ENCODE measurements at regions not wholly inside any gene's neighbourhood (a gene's known extent, or its start where the extent isn't known, plus 50 kb on each side); places are given as distances from the start of the nearest gene placed in this dataset.
"Not testable (repeated sequence)": the region's sequence is repeated elsewhere in the genome, so short reads cannot be mapped to it uniquely, and the experiment has no call there.

DNA sequence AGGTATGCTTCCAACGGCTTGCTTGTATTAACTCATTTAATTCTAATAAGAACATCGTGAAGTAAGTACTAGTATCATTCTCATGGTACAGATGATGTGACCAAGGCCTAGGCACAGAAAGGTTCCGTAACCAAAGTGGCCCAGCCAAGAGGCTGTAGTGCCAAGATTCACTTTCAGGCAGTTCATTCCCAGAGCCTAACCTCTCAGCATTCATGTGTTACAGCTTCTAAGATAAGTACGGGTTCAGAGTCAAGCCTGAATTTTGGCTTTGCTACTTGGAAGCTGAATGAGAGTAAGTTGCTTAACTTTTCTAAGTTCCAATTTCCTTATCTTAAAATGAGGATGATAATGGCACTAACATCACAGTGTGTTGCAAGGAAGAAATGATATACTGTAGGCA, 379.9 kb downstream of the AEBP2 start:
- DNase-seq, result no peak

DNA sequence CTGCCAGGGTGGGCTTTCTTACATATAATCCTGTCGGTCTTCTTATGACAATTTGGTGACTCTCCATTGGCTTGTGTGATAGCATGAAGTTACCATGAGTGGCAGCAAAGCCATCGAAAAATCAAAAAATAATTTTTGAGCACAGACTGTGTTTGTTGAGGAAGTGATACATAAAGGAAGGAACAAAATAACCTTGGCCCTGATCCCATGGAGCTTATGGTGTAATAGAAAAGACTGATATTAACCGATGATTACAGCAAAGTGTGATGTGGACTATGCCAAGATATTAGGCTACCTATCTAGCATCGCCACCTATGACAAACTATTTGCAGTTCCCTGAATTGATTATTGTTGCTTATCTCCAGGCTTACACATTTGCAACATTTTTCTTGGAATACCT, 383.2 kb downstream of the AEBP2 start:
- DNase-seq, result no peak

DNA sequence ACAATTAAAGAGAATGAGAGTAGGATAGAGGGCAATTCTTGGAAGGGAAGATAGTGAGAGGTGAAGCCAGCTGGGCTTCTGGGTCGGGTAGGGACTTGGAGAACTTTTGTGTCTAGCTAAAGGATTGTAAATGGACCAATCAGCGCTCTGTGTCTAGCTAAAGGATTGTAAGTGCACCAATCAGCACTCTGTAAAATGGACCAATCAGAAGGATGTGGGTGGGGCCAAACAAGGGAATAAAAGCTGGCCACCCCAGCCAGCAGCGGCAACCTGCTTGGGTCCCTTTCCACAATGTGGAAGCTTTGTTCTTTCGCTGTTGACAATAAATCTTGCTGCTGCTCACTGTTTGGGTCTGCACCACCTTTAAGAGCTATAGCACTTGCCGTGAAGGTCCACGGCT, 384.0 kb downstream of the AEBP2 start:
- not testable (repeated sequence) for DNase-seq

DNA sequence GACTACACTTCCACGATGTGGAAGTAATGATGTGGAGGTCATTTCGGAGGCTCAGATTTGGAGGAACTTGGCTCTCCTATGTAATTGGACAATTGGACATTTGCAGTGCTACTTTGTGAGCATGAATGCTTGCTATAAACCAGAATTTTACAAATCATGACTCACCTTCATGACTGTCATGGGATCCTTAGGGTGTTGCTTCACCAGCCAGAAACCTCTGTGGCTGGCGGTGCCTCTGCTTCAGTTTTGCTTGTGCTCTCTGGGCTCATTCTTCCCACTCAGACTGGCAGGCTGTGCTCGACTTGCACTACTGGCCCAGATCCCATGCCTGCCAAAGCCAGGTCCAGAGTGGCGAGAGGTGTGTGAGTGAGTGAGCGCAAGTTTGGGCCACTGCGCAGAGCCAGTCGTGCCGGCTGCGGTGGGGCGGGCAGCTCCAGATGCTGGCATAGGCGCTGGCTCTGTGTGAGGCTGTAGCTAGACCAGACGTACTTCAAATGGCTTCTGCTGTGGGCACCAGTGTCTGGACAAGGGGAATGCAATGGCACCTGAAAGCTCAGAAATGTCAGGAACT, 387.8 kb downstream of the AEBP2 start:
- DNase-seq, result no peak

DNA sequence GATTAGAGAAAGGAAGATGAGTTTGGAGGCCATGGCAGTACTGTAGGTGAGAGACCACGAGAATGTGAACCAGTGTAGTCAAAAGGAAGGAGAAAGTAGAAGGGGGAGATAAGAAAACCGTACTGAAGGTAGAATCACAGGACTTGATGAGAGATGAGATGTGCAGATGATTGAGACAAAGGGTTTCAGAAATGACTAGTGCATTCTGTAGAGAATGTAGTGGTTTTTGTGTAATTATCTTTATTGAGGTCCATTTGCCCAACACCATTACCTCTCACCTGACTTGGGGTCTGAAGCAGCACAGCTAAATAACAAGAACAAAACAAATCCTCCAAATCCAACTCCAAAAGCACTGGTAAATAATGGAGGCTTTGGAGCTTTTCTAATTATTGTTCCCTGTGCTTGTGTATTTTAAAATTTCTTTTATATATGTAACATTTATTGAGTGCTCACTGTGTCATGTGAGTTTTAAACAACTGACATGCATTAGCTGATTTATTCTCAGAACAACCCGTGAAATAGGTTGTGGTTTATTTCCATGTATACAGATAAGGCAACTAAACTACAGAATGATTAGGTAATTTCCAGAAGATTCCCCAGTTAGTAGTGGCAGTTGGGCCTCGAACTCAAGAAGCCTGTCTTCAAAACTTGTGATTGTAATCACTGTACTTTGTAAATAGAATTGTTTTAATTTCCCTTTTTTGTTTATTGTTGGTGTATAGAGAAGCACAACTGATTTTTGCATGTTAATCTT, 390.0 kb downstream of the AEBP2 start:
- DNase-seq, result no peak

DNA sequence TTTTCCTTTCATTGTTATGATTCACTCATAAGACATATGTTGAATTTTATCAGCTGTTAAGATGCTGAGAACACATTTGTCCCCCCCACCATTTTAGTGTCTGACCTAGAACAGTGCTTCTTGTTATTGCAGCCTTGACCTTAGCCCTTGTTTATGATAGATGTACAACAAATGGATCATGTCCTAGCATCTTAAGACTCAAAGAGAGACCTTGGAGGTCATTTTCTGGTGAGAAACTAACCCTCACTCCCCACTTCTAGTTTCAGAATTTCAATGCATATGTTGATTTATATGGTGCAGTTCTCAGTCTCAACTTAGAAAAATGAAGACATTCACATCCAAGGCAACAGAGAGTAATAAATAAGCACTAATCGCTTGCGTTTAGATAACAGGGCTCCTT, 391.2 kb downstream of the AEBP2 start:
- DNase-seq, result no peak

DNA sequence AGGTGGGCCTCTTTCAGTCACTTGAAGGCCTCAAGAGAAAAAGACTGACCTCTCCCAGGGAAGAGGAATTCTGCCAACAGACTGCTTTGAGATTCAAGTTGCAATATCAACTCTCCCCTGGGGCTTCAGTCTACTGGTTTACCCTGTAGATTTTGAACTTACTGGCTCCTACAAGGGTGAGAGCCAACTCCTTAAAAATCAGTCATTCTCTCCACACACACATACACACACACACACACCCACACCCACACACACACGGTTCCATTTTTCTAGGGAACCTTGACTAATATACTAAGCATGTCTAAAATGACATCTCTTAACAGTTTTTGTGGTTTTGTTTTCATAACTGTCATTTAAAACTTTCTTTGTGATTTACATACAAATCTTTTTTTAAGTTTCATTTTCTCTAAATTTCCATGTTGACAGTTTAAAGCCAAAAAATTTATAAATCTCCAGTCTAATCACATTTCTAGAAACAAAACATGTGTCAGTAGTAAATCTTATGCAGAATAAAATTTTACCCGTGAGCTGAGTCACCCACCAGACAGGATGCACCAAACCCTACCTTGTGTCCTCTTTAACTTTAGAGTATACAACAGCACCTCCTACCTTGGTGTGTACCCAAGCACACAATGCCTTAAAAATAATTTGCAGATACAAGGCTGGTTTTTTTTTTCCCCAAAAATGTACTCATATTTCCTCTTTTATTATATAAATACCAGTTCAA, 394.6 kb downstream of the AEBP2 start:
- DNase-seq, result no peak

DNA sequence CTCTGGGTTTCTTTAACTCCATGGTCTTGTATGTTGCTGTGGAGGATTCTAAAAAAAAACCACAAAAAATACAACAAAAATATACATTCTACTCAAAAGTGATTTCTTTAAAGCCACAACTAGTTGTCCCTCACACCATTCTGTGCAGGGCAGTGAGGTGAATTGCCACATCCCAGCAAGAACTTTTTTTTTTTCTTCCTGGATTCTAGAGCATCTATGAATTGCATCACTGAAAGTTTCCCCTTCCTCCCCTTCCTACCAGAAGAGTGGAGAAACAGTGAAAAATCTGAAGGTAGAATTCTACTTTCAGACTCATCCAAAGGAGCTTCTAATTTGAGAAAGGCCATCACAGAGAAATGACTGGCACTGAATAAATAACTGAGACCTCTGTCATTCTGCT, 395.3 kb downstream of the AEBP2 start:
- no peak for DNase-seq

DNA sequence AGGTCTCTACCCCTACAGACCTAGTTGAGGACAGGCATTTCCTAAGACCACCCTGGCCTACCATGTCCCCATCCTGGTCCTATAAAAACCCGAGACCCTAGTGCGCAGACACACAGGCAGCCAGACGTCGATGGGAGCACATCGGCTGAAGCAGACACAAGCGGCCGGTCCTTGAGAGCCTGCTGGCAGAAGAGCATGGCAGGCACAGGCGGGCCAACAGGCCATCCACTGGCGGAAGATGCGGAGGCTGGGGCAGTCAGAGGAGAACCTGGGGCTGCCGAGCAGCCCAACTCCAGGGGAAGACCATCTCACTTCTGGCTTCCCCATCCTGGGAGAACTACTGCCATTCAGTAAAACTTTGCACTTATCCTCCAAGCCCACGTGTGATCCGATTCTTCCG, 396.8 kb downstream of the AEBP2 start:
- no peak for DNase-seq

DNA sequence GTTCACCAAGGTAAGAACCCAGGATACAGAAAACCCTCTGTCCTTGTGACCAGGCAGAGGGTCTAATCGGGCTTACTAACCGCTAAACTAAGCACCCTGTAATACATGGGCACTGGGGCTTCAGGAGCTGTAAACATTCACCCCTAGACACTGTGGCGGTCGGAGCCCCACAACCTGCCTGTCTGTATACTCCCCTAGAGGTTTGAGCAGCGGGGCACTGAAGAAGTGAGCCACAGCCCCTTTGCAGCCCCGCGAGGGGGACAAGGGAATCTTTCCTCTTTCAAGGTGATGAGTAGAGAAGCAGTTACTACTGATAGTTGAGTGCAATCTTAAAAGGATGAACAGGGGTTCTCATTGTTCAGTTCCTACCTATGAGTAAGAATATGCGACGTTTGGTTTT, 397.2 kb downstream of the AEBP2 start:
- no peak for DNase-seq

DNA sequence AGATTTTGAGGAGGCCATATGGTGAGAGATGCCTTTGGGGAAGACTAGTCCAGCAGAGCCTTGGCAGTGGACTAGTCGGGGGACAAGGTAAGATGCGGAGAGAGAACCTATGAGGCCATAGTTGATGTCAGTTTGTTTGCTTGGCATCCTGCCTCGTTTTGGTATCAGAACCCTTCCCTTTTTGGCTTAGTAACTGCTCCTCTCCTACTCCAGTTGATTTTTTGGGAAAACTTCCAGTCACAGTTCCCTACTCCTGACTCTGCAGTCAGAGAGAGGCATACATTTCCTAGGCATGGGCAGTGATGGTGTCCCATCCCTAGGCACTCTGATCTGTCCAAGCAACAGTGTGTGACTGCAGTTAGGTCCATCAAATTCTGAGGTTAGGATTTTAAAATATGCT, 398.3 kb downstream of the AEBP2 start:
- no peak for DNase-seq

DNA sequence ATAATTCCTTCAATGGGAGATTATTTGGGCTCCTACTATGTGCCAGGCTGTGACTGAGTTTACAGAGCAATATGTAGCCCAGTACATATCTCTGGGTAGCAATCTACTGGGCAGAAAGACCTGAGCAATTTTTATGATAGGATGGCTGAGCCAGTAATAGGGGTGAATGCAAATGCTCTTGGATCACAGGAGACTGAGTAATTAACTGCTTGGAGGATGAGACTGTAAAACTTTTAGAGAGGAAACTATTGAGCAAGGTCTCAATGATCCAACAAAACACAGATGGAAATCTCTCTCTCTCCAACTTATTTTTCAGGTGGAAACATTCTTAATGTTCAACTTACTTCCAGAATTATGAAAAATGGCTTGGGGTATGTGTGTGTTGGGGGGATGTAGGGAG, 402.2 kb downstream of the AEBP2 start:
- DNase-seq, result no peak

DNA sequence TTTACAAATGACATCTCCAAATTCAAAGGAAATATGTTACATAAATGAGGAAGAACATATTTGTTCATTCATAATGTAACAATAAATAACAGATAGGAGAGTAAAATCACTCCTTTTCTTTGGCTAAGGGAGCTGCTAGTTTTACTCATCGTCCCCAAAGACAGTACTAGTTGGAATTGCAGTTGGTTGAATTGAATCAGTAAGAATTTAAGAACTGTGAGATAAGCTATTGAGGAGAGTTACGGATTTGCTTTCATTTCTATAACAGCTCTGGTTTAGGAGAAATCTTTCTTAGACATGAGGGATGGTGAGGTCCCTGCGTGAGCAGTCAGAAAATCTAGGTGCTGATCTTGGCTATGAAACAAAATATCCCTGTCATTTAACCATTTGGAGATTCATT, 402.8 kb downstream of the AEBP2 start:
- no peak for DNase-seq

DNA sequence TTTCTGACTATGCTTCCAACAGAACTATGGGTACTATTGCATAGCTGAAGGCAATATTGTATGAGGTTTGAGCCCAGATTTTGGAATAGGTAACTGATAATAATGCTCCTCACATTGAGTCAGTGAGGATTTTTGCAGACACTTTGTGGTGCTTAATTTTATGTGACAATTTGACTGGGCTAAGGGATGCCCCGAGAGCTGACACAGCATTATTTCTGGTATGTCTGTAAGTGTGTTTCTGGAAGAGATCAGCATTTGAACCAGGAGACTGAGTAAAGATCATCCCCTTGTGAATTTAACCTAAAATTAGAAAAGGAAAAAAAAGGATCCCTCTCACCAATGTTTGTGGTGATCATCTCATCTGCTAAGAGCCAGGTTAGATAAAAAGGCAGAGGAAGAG, 404.9 kb downstream of the AEBP2 start:
- DNase-seq, result no peak

DNA sequence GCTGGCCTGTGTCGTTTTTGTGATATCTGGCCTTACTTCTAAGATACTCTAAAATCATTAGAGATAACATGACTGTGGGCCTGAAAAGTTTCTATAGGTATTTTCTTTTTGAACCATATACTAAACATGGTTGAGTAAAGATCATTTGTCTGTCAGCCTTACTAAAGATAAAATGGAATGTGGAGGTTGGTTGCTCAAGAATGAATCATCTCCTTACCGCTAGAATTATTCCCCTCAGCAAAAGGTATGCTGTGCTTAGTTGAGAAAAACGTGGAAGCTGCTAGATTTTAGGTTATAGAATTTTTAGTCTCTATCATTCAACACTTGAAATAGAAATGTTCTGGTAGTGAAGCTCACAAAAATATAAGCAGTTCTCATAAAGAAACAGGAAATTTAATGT, 407.3 kb downstream of the AEBP2 start:
- DNase-seq, result no peak

DNA sequence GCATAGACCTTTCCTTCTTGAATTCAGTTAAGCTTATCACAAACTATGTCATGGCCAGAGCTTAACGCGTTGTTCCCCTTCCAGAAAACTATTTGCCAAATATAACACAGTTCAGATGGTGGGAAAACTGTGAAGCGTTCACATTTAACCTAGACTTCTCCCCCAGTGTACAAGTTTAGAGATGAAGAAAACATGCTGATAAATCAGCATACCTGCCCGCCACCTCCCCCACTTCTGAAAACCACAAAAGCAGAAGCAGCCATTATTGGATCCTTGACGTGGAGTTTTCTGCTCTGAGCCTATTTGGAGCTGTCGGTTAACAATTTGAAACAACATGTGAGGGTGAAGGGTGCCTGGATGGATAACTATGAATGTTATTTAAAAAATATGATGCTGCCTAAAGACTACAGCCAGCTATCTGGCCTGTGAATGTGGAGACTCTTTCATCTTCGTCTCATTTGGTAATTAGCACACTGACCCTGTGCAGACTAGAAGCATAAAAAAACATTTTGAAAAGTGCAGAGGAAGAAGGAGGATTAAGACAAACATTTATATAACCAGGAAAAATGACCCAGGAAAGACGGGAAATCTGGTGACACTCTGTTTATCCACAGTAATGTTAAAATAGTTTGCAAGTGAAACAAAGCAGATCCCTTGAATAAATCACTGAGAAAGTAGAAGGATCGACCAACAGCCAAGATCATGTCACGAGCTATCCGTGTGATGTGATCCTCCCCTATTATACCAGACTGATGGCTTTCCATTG, 408.2 kb downstream of the AEBP2 start:
- DNase-seq, result no peak

DNA sequence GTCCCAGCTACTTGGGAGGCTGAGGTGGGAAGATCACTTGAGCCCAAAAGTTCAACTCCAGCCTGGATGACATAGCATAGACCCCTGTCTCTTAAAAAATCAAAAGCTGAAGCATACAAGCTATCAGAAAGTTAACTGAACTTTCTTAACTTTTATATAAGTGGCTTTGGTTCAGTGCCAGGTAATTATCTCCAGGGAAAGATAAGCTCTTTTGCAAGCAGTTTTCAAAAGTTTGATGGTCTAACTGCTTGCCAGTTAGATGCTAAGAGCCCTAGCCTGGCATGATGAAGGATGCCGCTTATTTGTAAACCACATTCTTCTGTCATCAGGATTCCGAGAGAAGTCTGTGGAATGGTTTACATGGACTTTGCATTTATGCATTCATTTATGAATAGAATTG, 409.1 kb downstream of the AEBP2 start:
- DNase-seq, result no peak

DNA sequence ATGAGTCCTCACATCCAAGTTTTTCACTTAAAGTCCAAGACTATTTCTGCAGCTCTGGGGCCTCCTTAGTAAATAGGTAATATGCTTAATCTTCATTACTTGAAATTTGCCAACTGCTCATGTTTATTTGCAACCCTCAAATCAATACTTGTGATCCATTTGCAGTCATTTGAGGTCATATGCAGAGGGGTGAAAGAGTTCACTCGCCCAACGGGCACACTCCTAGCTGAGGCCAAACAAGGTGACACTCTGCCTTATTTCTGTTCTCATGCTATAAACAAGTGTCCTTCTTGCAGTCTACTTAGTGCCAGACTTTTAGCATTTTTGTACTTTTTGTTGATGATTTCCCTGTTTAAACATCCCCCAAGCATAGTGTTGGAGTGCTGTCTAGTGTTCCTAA, 409.9 kb downstream of the AEBP2 start:
- no peak for DNase-seq

DNA sequence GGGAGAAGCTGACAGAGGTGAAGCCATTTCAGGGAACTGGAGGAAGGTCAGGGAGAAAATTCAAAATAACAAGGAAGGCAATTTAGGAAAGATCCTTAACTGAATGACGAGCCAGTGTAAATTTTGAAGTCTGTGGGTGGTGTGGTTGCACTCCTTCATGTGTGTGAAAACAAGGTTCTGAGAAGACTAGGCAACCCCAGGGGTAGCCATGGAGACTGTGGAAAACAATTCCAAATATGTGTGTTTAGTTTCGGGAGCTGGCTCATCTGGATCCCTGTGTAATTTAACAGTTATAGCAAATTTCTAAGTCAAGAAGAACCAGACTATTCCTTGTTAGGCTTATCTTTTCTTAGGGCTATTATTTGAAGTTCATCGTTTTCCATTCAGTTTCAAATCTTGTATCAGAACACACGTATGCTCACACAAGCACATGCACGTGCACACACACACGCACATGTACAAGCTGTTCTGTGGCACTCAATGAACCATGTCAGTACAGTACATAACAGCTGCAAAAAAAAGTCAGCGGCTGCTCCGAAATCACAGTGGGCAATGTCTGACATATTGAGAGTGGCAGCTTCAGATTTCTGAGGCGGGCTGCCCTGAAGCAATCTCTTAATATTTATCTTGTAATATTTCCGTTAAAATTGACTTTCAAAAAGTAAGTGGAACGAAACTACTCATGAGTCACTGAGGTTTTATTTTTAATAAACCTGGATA, 411.2 kb downstream of the AEBP2 start:
- peak in 4 of 56 donors; percentile 5 to 19 (median 10) for DNase-seq

DNA sequence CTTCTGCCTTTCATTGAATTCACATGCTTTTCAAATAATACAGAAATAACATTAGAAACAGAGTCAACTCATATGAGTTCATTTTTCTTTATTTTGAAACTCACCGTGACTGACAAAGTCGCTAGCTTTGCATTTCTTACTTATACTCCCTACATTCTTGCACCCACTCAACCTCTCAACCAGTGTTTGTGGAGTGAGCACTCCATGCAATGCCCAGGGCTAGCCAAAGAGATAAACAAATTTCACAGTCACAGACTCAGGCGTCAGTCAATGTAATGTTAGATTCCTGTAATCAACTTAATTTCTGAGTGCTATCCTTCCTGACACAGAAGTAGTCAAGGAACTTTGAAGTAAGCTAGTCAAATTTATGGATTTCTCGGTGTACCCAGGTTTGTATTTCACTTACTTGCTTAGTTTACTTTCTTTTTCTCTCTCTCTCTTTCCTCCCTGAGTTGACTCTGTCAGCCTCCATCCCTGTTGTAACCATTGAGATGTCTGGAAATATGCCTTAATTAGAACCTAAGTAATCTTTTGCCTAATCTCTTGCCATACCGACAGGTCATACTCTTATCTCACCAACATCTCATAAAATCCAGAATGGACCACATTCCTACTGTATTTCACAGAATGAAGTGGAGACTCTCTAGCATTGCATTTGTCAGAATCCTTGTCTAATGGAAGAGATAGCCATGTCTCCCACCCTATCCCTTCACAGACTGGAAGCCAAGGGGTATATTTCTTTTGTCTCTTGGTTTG, 413.0 kb downstream of the AEBP2 start:
- no peak for DNase-seq

DNA sequence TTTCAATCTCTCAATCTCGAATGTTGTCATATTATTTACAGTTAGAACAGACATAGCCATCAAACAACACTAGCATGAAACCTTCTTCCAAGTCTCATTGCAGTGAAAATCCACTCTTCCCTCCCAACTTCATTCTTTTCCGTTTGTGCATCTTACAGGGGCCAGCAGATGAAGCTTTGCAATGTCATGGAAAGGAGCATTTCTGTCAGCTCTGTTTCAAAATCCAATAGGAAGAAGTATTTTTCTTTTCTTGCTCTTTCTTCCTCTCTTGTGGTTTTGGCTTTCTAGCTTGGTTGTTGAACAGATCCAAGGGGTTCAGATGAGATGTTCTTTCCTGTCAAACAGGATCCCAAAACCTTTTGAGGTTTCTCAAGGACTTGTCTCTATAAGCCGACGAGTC, 416.6 kb downstream of the AEBP2 start:
- DNase-seq, result no peak
